GM06990 (cell line): ENCODE measurements at regions not wholly inside any gene's neighbourhood (a gene's known extent, or its start where the extent isn't known, plus 50 kb on each side); places are given as distances from the start of the nearest gene placed in this dataset.

Experiments used
- DNase-seq: peaks from one replicate; pipeline ENCODE4 v3.0.0-alpha.2; 2011; ENCODE audit not compliant: insufficient read length; ENCODE audit errors: extremely low read depth
- H3K27me3 ChIP-seq: replicated peaks from 2 replicates; pipeline ENCODE4 v1.6.0; 2011; ENCODE audit warnings: low read length; ENCODE audit not compliant: control insufficient read depth, insufficient read depth
- H3K36me3 ChIP-seq: 2 replicates; pipeline ENCODE4 v1.5.1; 2011; ENCODE audit warnings: low read length; ENCODE audit not compliant: control insufficient read depth, insufficient read depth
- H3K4me3 ChIP-seq: replicated peaks from 2 replicates; pipeline ENCODE4 v1.5.1; 2011; ENCODE audit warnings: low read depth, mild to moderate bottlenecking, control low read depth, low read length
- TF ChIP-seq, protein P1 (sequence below): IDR thresholded peaks from 2 replicates; pipeline ENCODE4 v1.5.1; 2011; ENCODE audit warnings: low read length, control low read depth, mild to moderate bottlenecking, inconsistent platforms; ENCODE audit not compliant: insufficient read depth, poor library complexity, severe bottlenecking

- H3K27me3 ChIP-seq = no peaks in the 10 kb centered on the region
- TF ChIP-seq, protein P1, sequence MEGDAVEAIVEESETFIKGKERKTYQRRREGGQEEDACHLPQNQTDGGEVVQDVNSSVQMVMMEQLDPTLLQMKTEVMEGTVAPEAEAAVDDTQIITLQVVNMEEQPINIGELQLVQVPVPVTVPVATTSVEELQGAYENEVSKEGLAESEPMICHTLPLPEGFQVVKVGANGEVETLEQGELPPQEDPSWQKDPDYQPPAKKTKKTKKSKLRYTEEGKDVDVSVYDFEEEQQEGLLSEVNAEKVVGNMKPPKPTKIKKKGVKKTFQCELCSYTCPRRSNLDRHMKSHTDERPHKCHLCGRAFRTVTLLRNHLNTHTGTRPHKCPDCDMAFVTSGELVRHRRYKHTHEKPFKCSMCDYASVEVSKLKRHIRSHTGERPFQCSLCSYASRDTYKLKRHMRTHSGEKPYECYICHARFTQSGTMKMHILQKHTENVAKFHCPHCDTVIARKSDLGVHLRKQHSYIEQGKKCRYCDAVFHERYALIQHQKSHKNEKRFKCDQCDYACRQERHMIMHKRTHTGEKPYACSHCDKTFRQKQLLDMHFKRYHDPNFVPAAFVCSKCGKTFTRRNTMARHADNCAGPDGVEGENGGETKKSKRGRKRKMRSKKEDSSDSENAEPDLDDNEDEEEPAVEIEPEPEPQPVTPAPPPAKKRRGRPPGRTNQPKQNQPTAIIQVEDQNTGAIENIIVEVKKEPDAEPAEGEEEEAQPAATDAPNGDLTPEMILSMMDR = no peak
- no peak for DNase-seq
- H3K4me3 ChIP-seq = no peak overlapping the region
- H3K36me3 ChIP-seq = no peaks in the 10 kb centered on the region
These were observed 129.1 kb downstream of the UQCRFS1 start for GRCh38 chr19:29083863-29084262.

DNA sequence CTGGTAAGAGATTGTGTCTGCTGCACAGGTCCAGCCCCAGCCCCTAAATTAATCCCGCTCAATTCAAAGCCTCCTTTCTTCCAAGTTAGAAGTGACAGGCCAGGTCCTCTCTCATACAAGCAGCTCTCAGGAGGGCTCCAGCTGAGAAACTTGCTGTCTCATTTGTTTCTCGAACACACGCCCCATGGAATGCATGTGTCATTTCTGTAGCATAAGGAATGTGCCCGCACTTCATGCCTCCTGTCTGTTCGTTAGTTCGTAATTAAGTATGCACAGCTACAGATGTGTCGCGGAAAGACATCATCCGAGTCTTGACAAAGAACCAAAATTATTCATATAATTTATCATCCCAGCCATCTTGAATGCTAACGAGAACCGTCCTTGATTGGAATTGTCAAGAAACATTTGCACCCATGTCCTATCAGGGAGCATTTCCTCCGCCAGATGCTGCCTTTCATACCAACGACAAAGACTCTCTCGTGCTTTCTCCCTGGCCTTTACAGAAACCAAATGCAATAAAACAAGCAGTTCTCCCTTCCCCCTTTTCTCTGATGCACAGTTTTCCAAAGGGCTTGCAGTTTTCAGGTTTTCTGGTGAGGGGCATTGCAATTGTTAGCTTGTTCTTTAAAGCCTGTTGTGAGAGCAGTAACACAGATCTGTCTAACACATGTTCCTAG lies 133.5 kb downstream of the UQCRFS1 start:
- Histone ChIP-seq H3K4me3 (no peak overlapping the region), H3K27me3 (no peaks in the 10 kb centered on the region), H3K36me3 (no peaks in the 10 kb centered on the region)
- TF ChIP-seq, protein P1 = no peak
- no peak for DNase-seq

GRCh38 chr19:29076963-29077362 lies 136.0 kb downstream of the UQCRFS1 start:
- no peak for DNase-seq
- TF ChIP-seq, protein P1 = no peak
- H3K36me3 ChIP-seq = no peaks in the 10 kb centered on the region

GRCh38 chr19:29076161-29076560 lies 136.8 kb downstream of the UQCRFS1 start:
- TF ChIP-seq, protein P1 = no peak
- no peak for DNase-seq
- H3K4me3 ChIP-seq = no peak overlapping the region
- no peaks in the 10 kb centered on the region for H3K27me3 ChIP-seq
- H3K36me3 ChIP-seq = no peaks in the 10 kb centered on the region

More at GRCh38 chr19:29076963-29077362, 136.0 kb downstream of the UQCRFS1 start:
- Histone ChIP-seq H3K27me3 (no peaks in the 10 kb centered on the region), H3K4me3 (no peak overlapping the region)

GRCh38 chr19:29075149-29075548 lies 137.8 kb downstream of the UQCRFS1 start:
- H3K36me3 ChIP-seq = no peaks in the 10 kb centered on the region
- H3K4me3 ChIP-seq = no peak overlapping the region
- no peaks in the 10 kb centered on the region for H3K27me3 ChIP-seq
- TF ChIP-seq, protein P1 = no peak
- DNase-seq = no peak

- H3K36me3 ChIP-seq = no peaks in the 10 kb centered on the region
- TF ChIP-seq, protein P1 = no peak
- no peak for DNase-seq
- H3K27me3 ChIP-seq = no peaks in the 10 kb centered on the region
- H3K4me3 ChIP-seq = no peak overlapping the region
These were observed 138.4 kb downstream of the UQCRFS1 start for GRCh38 chr19:29074579-29074978.
